Glutamatergic neuron (in vitro differentiated cells): ENCODE measurements at regions not wholly inside any gene's neighbourhood (a gene's known extent, or its start where the extent isn't known, plus 50 kb on each side); places are given as distances from the start of the nearest gene placed in this dataset.

ENCODE experiments used
- DNase-seq: peaks from one replicate; pipeline ENCODE4 v3.0.0; 2022
- H3K27ac Mint-ChIP-seq: one replicate; pipeline ENCODE4 v1.8.0; 2020; ENCODE audit warnings: mild to moderate bottlenecking, mixed read lengths, inconsistent platforms; ENCODE audit not compliant: unreplicated experiment
- H3K27me3 Mint-ChIP-seq: one replicate; pipeline ENCODE4 v1.8.0; 2020; ENCODE audit warnings: mild to moderate bottlenecking, moderate library complexity, mixed read lengths, inconsistent platforms; ENCODE audit not compliant: unreplicated experiment
- H3K36me3 Mint-ChIP-seq: one replicate; pipeline ENCODE4 v1.8.0; 2020; ENCODE audit warnings: mild to moderate bottlenecking, mixed read lengths, inconsistent platforms; ENCODE audit not compliant: unreplicated experiment
- H3K4me1 Mint-ChIP-seq: one replicate; pipeline ENCODE4 v1.8.0; 2020; ENCODE audit warnings: mild to moderate bottlenecking, low read depth, mixed read lengths, inconsistent platforms; ENCODE audit not compliant: unreplicated experiment
- H3K4me3 Mint-ChIP-seq: one replicate; pipeline ENCODE4 v1.8.0; 2020; ENCODE audit warnings: mild to moderate bottlenecking, mixed read lengths, inconsistent platforms; ENCODE audit not compliant: unreplicated experiment
- H3K9me3 Mint-ChIP-seq: one replicate; pipeline ENCODE4 v1.8.0; 2020; ENCODE audit warnings: mild to moderate bottlenecking, moderate library complexity, mixed read lengths, inconsistent platforms; ENCODE audit not compliant: unreplicated experiment
- CTCF ChIP-seq: fragments of 200-600 bp; sonication (generic); IDR thresholded peaks from one replicate; pipeline ENCODE4 v1.5.0; 2021; ENCODE audit not compliant: partially characterized antibody, unreplicated experiment

GRCh38 chr9:95629585-95629984, 112.8 kb upstream of the PTCH1 start:
- no peak for DNase-seq
- Mint-ChIP-seq H3K27ac (no peak overlapping the region), H3K36me3 (no peaks in the 10 kb centered on the region), H3K4me1 (peaks cover 15% of the 10 kb centered on the region), H3K4me3 (no peak overlapping the region), H3K27me3 (no peaks in the 10 kb centered on the region), H3K9me3 (peaks cover 3% of the 10 kb centered on the region)
- TF ChIP-seq CTCF: no peak

DNA sequence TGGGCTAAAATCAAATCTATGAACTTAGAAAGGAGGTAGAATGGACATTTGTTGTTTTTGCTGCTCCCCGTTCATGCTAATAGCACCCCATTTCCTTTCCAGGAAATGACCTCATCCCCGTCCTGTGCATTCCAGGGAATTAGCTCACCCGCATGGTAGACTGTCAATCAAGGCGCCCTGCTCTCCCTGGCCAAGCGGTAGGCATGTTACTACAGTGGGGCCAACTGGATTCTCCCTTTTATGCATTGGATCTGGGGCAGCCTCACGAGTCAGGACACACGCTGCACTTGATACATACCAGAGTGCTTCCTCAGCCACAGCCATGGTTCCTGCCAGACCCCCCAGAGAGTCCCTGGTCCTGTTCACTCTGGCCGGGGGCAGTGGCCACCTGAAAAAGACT, 111.0 kb upstream of the PTCH1 start:
- TF ChIP-seq CTCF: no peak
- no peak for DNase-seq
- peaks cover 1% of the 10 kb centered on the region for H3K36me3 Mint-ChIP-seq
- no peaks in the 10 kb centered on the region for H3K27me3 Mint-ChIP-seq
- H3K4me3 Mint-ChIP-seq: no peak overlapping the region
- peaks cover 3% of the 10 kb centered on the region for H3K9me3 Mint-ChIP-seq
- peaks cover 8% of the 10 kb centered on the region for H3K4me1 Mint-ChIP-seq
- H3K27ac Mint-ChIP-seq: no peak overlapping the region

GRCh38 chr9:95626885-95627558, 110.3 kb upstream of the PTCH1 start:
- Mint-ChIP-seq H3K4me1 (peaks cover 8% of the 10 kb centered on the region), H3K27me3 (no peaks in the 10 kb centered on the region), H3K9me3 (peaks cover 3% of the 10 kb centered on the region), H3K36me3 (peaks cover 6% of the 10 kb centered on the region), H3K4me3 (peak overlapping the region; percentile 50), H3K27ac (no peak overlapping the region)
- no peak for DNase-seq
- TF ChIP-seq CTCF: no peak

DNA sequence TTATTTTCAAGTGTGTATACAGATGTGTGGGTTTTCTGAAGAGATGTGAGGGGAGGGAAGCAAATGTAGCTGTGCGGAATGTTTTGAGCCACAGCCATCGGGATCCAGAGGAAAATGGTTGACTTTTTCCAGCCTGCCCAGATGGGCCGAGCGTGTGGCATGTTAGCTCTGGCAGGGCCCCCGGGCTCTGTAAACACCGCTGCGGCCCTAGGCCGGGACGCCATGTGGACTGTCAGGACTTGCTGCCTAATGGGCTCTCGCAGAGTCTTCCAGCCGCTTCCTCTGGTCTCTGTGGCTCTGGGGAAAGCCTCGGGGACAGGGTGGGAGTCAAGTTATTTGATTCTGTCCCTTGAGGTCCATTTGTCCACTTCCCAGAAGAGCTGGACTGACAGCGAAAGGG, 109.6 kb upstream of the PTCH1 start:
- Mint-ChIP-seq H3K4me3 (no peak overlapping the region), H3K36me3 (peaks cover 13% of the 10 kb centered on the region), H3K27me3 (no peaks in the 10 kb centered on the region), H3K27ac (no peak overlapping the region), H3K9me3 (peaks cover 3% of the 10 kb centered on the region), H3K4me1 (peaks cover 8% of the 10 kb centered on the region)
- no peak for TF ChIP-seq CTCF
- no peak for DNase-seq

GRCh38 chr9:95623640-95624039, 106.9 kb upstream of the PTCH1 start:
- no peak overlapping the region for H3K27ac Mint-ChIP-seq

More at GRCh38 chr9:95623640-95624039, 106.9 kb upstream of the PTCH1 start:
- peaks cover 17% of the 10 kb centered on the region for H3K9me3 Mint-ChIP-seq
- TF ChIP-seq CTCF: no peak
- peaks cover 13% of the 10 kb centered on the region for H3K36me3 Mint-ChIP-seq
- peaks cover 10% of the 10 kb centered on the region for H3K27me3 Mint-ChIP-seq
- no peak for DNase-seq
- H3K4me1 Mint-ChIP-seq: peaks cover 24% of the 10 kb centered on the region
- no peak overlapping the region for H3K4me3 Mint-ChIP-seq
